Breast epithelium (tissue), 3 donors: ENCODE measurements at regions not wholly inside any gene's neighbourhood (a gene's known extent, or its start where the extent isn't known, plus 50 kb on each side); places are given as distances from the start of the nearest gene placed in this dataset.

Source experiments
- POLR2A ChIP-seq: fragments of 450-650 bp; IDR thresholded peaks from one replicate; pipeline ENCODE4 v1.6.1; 2016; ENCODE audit warnings: antibody characterized with exemption, mild to moderate bottlenecking, moderate library complexity
- TF ChIP-seq, protein P1 (sequence below), 3 donors: fragments of 450-650 bp; IDR thresholded peaks; one replicate each; pipeline ENCODE4 v1.5.1; 2016 to 2017; ENCODE audit warnings: antibody characterized with exemption in 3 of 3, mild to moderate bottlenecking in 3 of 3, moderate library complexity in 3 of 3

DNA sequence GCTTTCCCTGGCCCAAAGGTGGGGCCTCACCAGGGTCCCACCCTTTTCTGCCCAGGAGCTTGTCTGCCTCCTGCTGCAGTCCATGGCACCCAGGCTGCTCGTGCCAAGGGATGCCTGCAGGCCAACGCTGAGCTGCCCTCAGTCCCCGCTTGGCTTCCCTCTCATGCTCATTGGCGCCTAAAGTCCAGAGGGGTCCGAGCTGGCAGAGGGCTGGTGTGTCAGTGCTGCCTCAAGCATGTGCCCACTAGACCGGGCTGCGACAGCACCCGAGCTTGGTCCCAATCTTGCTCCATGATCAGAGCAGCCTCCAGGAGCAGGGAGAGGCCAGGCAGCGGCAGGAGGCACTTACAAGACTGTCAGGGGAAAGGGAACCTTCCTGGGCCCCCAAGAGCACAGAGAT, 287.0 kb downstream of the ICOS start:
- TF ChIP-seq, protein P1, sequence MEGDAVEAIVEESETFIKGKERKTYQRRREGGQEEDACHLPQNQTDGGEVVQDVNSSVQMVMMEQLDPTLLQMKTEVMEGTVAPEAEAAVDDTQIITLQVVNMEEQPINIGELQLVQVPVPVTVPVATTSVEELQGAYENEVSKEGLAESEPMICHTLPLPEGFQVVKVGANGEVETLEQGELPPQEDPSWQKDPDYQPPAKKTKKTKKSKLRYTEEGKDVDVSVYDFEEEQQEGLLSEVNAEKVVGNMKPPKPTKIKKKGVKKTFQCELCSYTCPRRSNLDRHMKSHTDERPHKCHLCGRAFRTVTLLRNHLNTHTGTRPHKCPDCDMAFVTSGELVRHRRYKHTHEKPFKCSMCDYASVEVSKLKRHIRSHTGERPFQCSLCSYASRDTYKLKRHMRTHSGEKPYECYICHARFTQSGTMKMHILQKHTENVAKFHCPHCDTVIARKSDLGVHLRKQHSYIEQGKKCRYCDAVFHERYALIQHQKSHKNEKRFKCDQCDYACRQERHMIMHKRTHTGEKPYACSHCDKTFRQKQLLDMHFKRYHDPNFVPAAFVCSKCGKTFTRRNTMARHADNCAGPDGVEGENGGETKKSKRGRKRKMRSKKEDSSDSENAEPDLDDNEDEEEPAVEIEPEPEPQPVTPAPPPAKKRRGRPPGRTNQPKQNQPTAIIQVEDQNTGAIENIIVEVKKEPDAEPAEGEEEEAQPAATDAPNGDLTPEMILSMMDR (IDR thresholded peaks at IDR 0.05) = no peak
- TF ChIP-seq POLR2A = no peak
